Natural killer cell (primary cell): ENCODE measurements at regions not wholly inside any gene's neighbourhood (a gene's known extent, or its start where the extent isn't known, plus 50 kb on each side); places are given as distances from the start of the nearest gene placed in this dataset.

Experiments used
- ATAC-seq, 3 donors: fragments of 150-1000 bp in 2 of 3; fragments of 200-7000 bp in 1 of 3; cut with Tn5 transposase; 1 replicate in 1 of 3; 2 replicates in 2 of 3; pipeline ENCODE4 v1.10.0; 2021; ENCODE audit warnings: mild to moderate bottlenecking in 2 of 3, moderate library complexity in 2 of 3
- DNase-seq, 2 donors: peaks; one replicate each; pipeline versions ENCODE4 v3.0.0 to v3.0.0-alpha.2; 2013 to 2021; ENCODE audit warnings: mixed read lengths in 1 of 2
- H3K27ac ChIP-seq: one replicate; pipeline ENCODE4 v1.5.1; 2013; ENCODE audit warnings: mild to moderate bottlenecking, low read length
- H3K27me3 ChIP-seq: one replicate; pipeline ENCODE4 v1.6.1; 2013; ENCODE audit warnings: low read length; ENCODE audit not compliant: control insufficient read depth, insufficient read depth
- H3K36me3 ChIP-seq: one replicate; pipeline ENCODE4 v1.6.1; 2013; ENCODE audit warnings: low read length; ENCODE audit not compliant: control insufficient read depth, insufficient read depth
- H3K4me1 ChIP-seq: one replicate; pipeline ENCODE4 v1.6.1; 2013; ENCODE audit warnings: low read length; ENCODE audit not compliant: control insufficient read depth, insufficient read depth
- H3K4me3 ChIP-seq: one replicate; pipeline ENCODE4 v1.5.1; 2013; ENCODE audit warnings: low read length
- H3K9me3 ChIP-seq: one replicate; pipeline ENCODE4 v1.6.1; 2013; ENCODE audit warnings: low read length; ENCODE audit not compliant: control insufficient read depth, insufficient read depth
- H3K27ac Mint-ChIP-seq, 2 donors: one replicate each; pipeline ENCODE4 v1.8.0; 2022; ENCODE audit warnings: mild to moderate bottlenecking in 2 of 2, mixed read lengths in 2 of 2, moderate library complexity in 1 of 2
- H3K27me3 Mint-ChIP-seq, 2 donors: one replicate each; pipeline ENCODE4 v1.8.0; 2022; ENCODE audit warnings: low read depth in 2 of 2, mixed read lengths in 2 of 2
- H3K36me3 Mint-ChIP-seq: one replicate; pipeline ENCODE4 v1.8.0; 2022; ENCODE audit warnings: mixed read lengths
- H3K4me1 Mint-ChIP-seq, 2 donors: one replicate each; pipeline ENCODE4 v1.8.0; 2022; ENCODE audit warnings: mixed read lengths in 2 of 2
- H3K4me3 Mint-ChIP-seq: one replicate; pipeline ENCODE4 v1.8.0; 2022; ENCODE audit warnings: mild to moderate bottlenecking, moderate library complexity, mixed read lengths
- H3K9me3 Mint-ChIP-seq, 2 donors: one replicate each; pipeline ENCODE4 v1.8.0; 2022; ENCODE audit warnings: mixed read lengths in 2 of 2
- WGBS: methylation state at CpG from one replicate; pipeline ENCODE4 v1.1.7; 2013; ENCODE audit warnings: missing lambda C conversion rate; ENCODE audit not compliant: insufficient coverage; 5-methylcytosine and 5-hydroxymethylcytosine counted together
- intact Hi-C: fragments of 100-400 bp; cut with micrococcal nuclease; formaldehyde crosslinking; loops from one replicate; pipeline ENCODE4 v1.14.2; 2022
- TF ChIP-seq, protein P1 (sequence below): fragments of 200-600 bp; IDR thresholded peaks from one replicate; pipeline ENCODE4 v1.8.0; 2022; ENCODE audit warnings: antibody characterized with exemption

DNA sequence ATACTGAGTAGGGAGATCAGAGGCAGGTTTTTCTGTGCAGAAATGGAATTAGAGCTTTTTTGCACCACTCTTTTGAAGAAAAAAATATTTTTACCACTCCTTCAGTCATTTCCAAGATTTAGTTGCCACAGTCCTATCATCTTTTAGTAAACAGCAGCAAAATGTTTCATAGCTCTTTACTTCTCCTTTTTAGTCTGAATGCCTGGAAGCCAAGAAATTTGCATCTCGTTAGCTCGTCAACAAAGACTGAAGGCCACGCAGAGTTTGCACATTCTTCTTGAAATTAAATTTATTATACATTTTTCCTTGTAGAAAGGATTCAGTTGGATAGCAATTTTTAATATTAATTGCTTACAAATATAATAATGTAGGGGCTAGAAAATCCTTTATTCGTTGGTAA lies 544.5 kb upstream of the ATP2B1 start:
- H3K4me3 Mint-ChIP-seq = no peak overlapping the region
- Histone ChIP-seq H3K36me3 (no peaks in the 10 kb centered on the region), H3K4me3 (no peak overlapping the region), H3K4me1 (peaks cover 12% of the 10 kb centered on the region), H3K27me3 (no peaks in the 10 kb centered on the region), H3K9me3 (no peaks in the 10 kb centered on the region), H3K27ac (no peak overlapping the region)
- no peaks in the 10 kb centered on the region for H3K36me3 Mint-ChIP-seq
- WGBS = 53% methylated on average over 2 of the region's 4 CpGs
- DNase-seq (no peak), ATAC-seq (no peak)
- no peaks in the 10 kb centered on the region for H3K9me3 Mint-ChIP-seq
- H3K4me1 Mint-ChIP-seq = peaks cover 12 to 24% of the 10 kb centered on the region in 2 donors
- TF ChIP-seq, protein P1, sequence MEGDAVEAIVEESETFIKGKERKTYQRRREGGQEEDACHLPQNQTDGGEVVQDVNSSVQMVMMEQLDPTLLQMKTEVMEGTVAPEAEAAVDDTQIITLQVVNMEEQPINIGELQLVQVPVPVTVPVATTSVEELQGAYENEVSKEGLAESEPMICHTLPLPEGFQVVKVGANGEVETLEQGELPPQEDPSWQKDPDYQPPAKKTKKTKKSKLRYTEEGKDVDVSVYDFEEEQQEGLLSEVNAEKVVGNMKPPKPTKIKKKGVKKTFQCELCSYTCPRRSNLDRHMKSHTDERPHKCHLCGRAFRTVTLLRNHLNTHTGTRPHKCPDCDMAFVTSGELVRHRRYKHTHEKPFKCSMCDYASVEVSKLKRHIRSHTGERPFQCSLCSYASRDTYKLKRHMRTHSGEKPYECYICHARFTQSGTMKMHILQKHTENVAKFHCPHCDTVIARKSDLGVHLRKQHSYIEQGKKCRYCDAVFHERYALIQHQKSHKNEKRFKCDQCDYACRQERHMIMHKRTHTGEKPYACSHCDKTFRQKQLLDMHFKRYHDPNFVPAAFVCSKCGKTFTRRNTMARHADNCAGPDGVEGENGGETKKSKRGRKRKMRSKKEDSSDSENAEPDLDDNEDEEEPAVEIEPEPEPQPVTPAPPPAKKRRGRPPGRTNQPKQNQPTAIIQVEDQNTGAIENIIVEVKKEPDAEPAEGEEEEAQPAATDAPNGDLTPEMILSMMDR = no peak
- H3K27ac Mint-ChIP-seq = no peak overlapping the region
- H3K27me3 Mint-ChIP-seq = no peaks in the 10 kb centered on the region
- intact Hi-C loops = no loop called here

GRCh38 chr12:90250766-90251165 lies 542.1 kb upstream of the ATP2B1 start:
- DNase-seq (no peak), ATAC-seq (peak in 1 of 3 donors; percentile 43)
- no peak overlapping the region for H3K4me3 Mint-ChIP-seq
- H3K9me3 Mint-ChIP-seq = no peaks in the 10 kb centered on the region
- no peak overlapping the region for H3K4me3 ChIP-seq
- no peaks in the 10 kb centered on the region for H3K36me3 ChIP-seq
- TF ChIP-seq, protein P1 = no peak
- no peak overlapping the region for H3K27ac Mint-ChIP-seq
- H3K27me3 Mint-ChIP-seq = no peaks in the 10 kb centered on the region
- WGBS = 32% methylated on average over 3 of the region's 3 CpGs
- intact Hi-C loops = no loop called here
- H3K27ac ChIP-seq = no peak overlapping the region
- peaks cover 12 to 24% of the 10 kb centered on the region in 2 donors for H3K4me1 Mint-ChIP-seq
- no peaks in the 10 kb centered on the region for H3K9me3 ChIP-seq
- no peaks in the 10 kb centered on the region for H3K27me3 ChIP-seq
- peaks cover 12% of the 10 kb centered on the region for H3K4me1 ChIP-seq
- H3K36me3 Mint-ChIP-seq = no peaks in the 10 kb centered on the region

DNA sequence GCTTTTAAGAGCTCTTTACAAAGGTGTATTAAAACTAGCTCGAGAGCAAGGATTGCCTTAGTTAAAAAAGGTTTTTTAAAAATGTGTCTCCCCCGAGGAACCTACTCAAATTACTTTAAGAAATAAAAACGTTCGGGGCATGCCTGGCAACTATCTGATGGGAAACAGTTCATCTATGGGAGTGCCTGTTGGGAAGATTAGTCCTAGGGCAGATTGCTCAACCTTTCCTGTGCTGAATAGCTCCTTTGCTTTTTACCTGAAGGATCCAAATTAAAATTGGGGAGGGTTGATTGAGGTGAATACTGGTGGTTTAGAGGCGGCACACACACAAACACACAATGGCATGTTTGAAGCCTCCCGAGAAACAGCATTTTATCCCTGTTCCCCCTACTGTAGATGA lies 541.4 kb upstream of the ATP2B1 start:
- no peaks in the 10 kb centered on the region for H3K27me3 Mint-ChIP-seq
- WGBS = 80% methylated on average over 6 of the region's 6 CpGs
- H3K36me3 Mint-ChIP-seq = no peaks in the 10 kb centered on the region
- no peak overlapping the region for H3K4me3 Mint-ChIP-seq
- peaks cover 12% of the 10 kb centered on the region for H3K4me1 ChIP-seq
- no peak for ATAC-seq
- peaks cover 12 to 24% of the 10 kb centered on the region in 2 donors for H3K4me1 Mint-ChIP-seq
- no peaks in the 10 kb centered on the region for H3K9me3 Mint-ChIP-seq
- H3K27me3 ChIP-seq = no peaks in the 10 kb centered on the region
- H3K27ac ChIP-seq = no peak overlapping the region
- no peaks in the 10 kb centered on the region for H3K36me3 ChIP-seq
- no peak overlapping the region for H3K4me3 ChIP-seq
- intact Hi-C loops = no loop called here
- TF ChIP-seq, protein P1 = no peak
- H3K27ac Mint-ChIP-seq = no peak overlapping the region
- DNase-seq = no peak
- H3K9me3 ChIP-seq = no peaks in the 10 kb centered on the region

DNA sequence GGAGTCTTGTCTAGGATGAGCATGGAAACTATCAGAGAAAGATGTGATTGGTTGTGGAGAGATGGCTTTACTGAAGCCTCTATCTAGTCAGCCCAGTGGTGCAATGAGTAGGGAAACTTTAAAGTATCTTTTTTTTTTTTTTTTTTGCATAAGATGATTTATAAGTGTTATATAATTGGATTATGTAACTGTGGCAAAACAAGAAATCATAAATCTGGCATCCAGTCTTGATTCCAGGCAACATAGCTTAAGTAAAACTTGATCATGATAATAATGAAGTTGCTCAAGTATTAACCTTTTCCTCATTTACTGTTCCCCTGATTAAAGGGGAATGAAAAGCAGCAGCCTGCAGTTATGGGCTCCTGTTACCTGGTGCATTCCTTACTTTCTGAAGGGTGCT lies 538.0 kb upstream of the ATP2B1 start:
- no peaks in the 10 kb centered on the region for H3K9me3 ChIP-seq
- H3K27ac ChIP-seq = no peak overlapping the region
- ATAC-seq (no peak), DNase-seq (no peak)
- peaks cover 3% of the 10 kb centered on the region for H3K4me1 ChIP-seq
- intact Hi-C loops = no loop called here
- no peaks in the 10 kb centered on the region for H3K36me3 ChIP-seq
- TF ChIP-seq, protein P1 = no peak
- no peak overlapping the region for H3K4me3 Mint-ChIP-seq
- no peaks in the 10 kb centered on the region for H3K9me3 Mint-ChIP-seq
- H3K27me3 Mint-ChIP-seq = no peaks in the 10 kb centered on the region
- H3K27ac Mint-ChIP-seq = no peak overlapping the region
- H3K4me1 Mint-ChIP-seq = peaks cover 0 to 8% of the 10 kb centered on the region in 2 donors
- H3K27me3 ChIP-seq = no peaks in the 10 kb centered on the region
- H3K36me3 Mint-ChIP-seq = no peaks in the 10 kb centered on the region
- no peak overlapping the region for H3K4me3 ChIP-seq
